HL-60 (cell line): ENCODE measurements at regions not wholly inside any gene's neighbourhood (a gene's known extent, or its start where the extent isn't known, plus 50 kb on each side); places are given as distances from the start of the nearest gene placed in this dataset.

Source experiments
- DNase-seq, 2 experiments: peaks; one replicate each; pipeline ENCODE4 v3.0.0-alpha.2; 2010 to 2020; ENCODE audit warnings: low read depth in 1 of 2, low spot score in 1 of 2
- H3K27ac ChIP-seq: fragments of 250-450 bp; sonication (Bioruptor Pico); replicated peaks from 2 replicates; pipeline ENCODE4 v1.5.1; 2020; ENCODE audit warnings: mild to moderate bottlenecking, moderate library complexity
- H3K27me3 ChIP-seq: fragments of 250-450 bp; sonication (Bioruptor Pico); 2 replicates; pipeline ENCODE4 v1.5.1; 2021; ENCODE audit warnings: mild to moderate bottlenecking, moderate library complexity; ENCODE audit not compliant: insufficient read depth, poor library complexity, severe bottlenecking
- H3K4me3 ChIP-seq: replicated peaks from 2 replicates; pipeline ENCODE4 v1.5.1; 2011; ENCODE audit warnings: mild to moderate bottlenecking, control low read depth, low read length; ENCODE audit not compliant: insufficient read depth
- GABPA ChIP-seq: IDR thresholded peaks from 2 replicates; pipeline ENCODE4 v1.6.1; 2012; ENCODE audit warnings: low read depth
- POLR2AphosphoS5 ChIP-seq: IDR thresholded peaks from 2 replicates; pipeline ENCODE4 v1.6.1; 2012; ENCODE audit warnings: low read depth
- REST ChIP-seq: IDR thresholded peaks from 2 replicates; pipeline ENCODE4 v1.6.1; 2012; ENCODE audit warnings: low read depth; ENCODE audit not compliant: insufficient replicate concordance
- SPI1 ChIP-seq: IDR thresholded peaks from 2 replicates; pipeline ENCODE4 v1.6.1; 2012; ENCODE audit warnings: low read depth, mild to moderate bottlenecking, borderline replicate concordance
- TF ChIP-seq, protein P1 (sequence below): IDR thresholded peaks from one replicate; pipeline ENCODE4 v1.5.1; 2011; ENCODE audit warnings: low read length, control low read depth, inconsistent platforms; ENCODE audit not compliant: insufficient read depth

DNA sequence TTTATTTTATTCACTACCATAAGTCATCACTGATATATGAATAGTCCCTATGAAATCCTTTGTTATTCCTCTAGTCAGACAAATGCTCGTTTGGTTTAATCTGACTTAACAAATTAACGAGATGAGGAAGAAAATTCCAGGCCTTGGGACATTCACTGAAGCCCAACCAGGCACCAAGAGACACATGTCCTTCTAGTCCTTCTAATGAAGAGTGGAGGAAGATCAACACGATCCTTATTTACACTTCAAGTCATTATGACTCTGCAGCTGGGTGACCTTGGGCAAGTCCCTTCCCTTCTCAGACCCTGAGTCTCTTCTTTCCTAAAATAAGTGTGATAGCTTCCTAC is 117.5 kb downstream of the CEBPB start:
- no peak overlapping the region for H3K4me3 ChIP-seq
- DNase-seq: no peak
- no peaks in the 10 kb centered on the region for H3K27me3 ChIP-seq
- H3K27ac ChIP-seq: peak overlapping the region; percentile 33; the same call in 1 of the 2 replicates
- TF ChIP-seq GABPA (no peak), SPI1 (no peak), REST (no peak), POLR2AphosphoS5 (no peak)
- TF ChIP-seq, protein P1, sequence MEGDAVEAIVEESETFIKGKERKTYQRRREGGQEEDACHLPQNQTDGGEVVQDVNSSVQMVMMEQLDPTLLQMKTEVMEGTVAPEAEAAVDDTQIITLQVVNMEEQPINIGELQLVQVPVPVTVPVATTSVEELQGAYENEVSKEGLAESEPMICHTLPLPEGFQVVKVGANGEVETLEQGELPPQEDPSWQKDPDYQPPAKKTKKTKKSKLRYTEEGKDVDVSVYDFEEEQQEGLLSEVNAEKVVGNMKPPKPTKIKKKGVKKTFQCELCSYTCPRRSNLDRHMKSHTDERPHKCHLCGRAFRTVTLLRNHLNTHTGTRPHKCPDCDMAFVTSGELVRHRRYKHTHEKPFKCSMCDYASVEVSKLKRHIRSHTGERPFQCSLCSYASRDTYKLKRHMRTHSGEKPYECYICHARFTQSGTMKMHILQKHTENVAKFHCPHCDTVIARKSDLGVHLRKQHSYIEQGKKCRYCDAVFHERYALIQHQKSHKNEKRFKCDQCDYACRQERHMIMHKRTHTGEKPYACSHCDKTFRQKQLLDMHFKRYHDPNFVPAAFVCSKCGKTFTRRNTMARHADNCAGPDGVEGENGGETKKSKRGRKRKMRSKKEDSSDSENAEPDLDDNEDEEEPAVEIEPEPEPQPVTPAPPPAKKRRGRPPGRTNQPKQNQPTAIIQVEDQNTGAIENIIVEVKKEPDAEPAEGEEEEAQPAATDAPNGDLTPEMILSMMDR: no peak

DNA sequence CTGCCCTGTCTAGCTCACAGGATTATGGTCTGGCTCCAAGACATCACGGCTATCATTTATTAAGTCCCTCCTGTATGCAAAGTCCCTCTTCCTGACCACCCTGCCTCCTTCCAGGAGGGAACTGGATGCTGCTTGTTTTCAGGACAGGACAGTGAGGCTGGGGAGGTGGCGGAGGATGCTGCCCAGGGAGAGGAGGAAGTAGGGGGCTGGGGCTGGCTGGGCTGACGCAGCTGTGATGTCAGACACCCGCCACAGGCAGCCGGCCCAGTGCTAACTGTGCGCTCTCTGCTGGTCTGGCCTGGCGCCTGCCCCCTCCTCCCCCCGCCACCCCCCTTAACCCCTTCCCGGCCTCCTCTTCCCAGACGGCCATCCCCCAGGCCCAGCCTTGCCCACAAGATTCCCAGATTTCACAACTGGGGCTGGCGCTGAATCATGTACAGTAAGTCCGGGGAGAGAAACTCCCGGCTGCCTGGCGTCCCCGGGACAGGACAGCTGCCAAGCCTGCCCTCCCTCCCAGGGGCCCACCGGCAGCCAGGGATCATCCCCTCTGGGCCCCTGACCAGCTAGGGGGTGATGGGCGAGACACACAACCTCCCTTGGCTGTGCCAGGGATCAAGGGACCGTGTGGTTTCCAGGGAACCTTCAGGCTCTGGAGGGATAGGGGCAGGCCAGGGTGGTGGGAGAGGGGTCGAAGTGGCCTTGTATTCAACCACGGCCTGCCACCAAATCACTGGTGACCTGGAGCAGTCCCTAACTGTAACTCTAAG is 118.1 kb downstream of the CEBPB start:
- Histone ChIP-seq H3K27me3 (no peaks in the 10 kb centered on the region), H3K4me3 (peak overlapping the region; percentile 6; the same call in 1 of the 2 replicates), H3K27ac (peak overlapping the region; percentile 33; the same call in 1 of the 2 replicates)
- TF ChIP-seq SPI1 (no peak), GABPA (no peak), POLR2AphosphoS5 (no peak), REST (no peak)
- TF ChIP-seq, protein P1: no peak
- DNase-seq: peak; percentile 75 to 76

- DNase-seq: no peak
- no peaks in the 10 kb centered on the region for H3K27me3 ChIP-seq
- no peak overlapping the region for H3K27ac ChIP-seq
- no peak overlapping the region for H3K4me3 ChIP-seq
- TF ChIP-seq POLR2AphosphoS5 (no peak), GABPA (no peak), REST (no peak), SPI1 (no peak)
- TF ChIP-seq, protein P1: no peak
Measured at GRCh38 chr20:50309280-50309763, 118.7 kb downstream of the CEBPB start.
